ENCODE measurements at regions not wholly inside any gene's neighbourhood (a gene's known extent, or its start where the extent isn't known, plus 50 kb on each side); places are given as distances from the start of the nearest gene placed in this dataset.

DNA sequence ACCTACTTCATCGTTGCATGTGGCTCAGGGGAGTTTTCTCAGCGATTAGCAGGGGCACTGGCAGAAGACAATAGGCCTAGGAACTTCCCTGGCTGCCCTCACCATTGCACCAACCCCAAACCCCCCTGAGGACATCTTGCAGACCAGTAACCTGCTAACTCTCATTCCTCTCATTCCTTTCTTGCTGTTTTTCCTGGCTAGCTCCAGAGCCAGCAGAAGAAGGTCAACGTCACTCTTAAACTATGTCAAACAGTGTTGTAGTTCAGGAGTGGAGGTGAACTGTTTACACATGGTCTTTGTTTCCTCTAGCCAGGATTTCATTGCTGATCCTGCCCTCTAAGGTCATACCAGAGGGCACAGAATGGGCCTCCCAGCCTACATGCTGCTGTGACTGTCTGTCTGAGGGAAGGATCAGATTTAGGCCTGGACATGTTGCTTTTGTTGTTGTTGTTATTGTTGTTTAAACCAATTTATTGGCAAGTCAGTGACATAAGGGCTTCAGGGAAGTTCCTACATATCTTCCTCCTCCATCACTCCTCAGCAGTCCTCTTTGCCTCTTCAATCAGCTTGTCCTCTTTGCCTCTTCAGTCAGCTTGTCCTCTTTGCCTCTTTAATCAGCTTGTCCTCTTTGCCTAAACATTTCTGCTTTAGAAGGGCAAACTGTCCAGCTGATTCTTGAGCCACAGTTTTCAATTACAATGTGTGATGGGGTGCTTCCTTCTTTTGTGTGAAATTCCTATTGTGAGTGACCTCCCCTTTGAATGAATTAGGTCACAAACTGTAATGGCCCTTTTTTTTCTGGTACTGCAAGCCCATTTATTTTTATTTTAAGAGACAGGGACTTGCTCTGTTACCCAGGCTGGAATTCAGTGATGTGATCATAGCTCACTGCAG lies 471.9 kb upstream of the TNP1 start (continued):
- TF ChIP-seq, protein P1, sequence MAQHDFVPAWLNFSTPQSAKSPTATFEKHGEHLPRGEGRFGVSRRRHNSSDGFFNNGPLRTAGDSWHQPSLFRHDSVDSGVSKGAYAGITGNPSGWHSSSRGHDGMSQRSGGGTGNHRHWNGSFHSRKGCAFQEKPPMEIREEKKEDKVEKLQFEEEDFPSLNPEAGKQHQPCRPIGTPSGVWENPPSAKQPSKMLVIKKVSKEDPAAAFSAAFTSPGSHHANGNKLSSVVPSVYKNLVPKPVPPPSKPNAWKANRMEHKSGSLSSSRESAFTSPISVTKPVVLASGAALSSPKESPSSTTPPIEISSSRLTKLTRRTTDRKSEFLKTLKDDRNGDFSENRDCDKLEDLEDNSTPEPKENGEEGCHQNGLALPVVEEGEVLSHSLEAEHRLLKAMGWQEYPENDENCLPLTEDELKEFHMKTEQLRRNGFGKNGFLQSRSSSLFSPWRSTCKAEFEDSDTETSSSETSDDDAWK (CRISPR knock-in tag; IDR thresholded peaks at IDR 0.05) = no peak
- TF ChIP-seq ATF6 (CRISPR knock-in tag; conservative IDR thresholded peaks at IDR 0.05) (no peak), ZFP36L1 (CRISPR knock-in tag; IDR thresholded peaks at IDR 0.05) (peak; percentile 67; the same call in 1 of the 2 replicates), NFE2L1 (CRISPR knock-in tag; IDR thresholded peaks at IDR 0.05; ENCODE audit: borderline replicate concordance) (no peak), ATM (IDR thresholded peaks at IDR 0.05; ENCODE audit: borderline replicate concordance) (no peak), ISX (CRISPR knock-in tag; conservative IDR thresholded peaks at IDR 0.05) (no peak), ZSCAN21 (CRISPR knock-in tag; IDR thresholded peaks at IDR 0.05; ENCODE audit: borderline replicate concordance) (0 out of 2 replicates have a peak, but pooled peaks have one; percentile 55), GATAD2A (CRISPR knock-in tag; IDR thresholded peaks at IDR 0.05) (peak; percentile 98), ZKSCAN5 (CRISPR knock-in tag; IDR thresholded peaks at IDR 0.05) (peak; percentile 88), MAX (IDR thresholded peaks at IDR 0.05) (peak; percentile 77), ZNF781 (CRISPR knock-in tag; IDR thresholded peaks at IDR 0.05; ENCODE audit: borderline replicate concordance, not compliant biosample characterization) (no peak), MTA3 (CRISPR knock-in tag; IDR thresholded peaks at IDR 0.05) (no peak), NR3C1 (CRISPR knock-in tag; IDR thresholded peaks at IDR 0.05) (no peak), ZNF382 (CRISPR knock-in tag; IDR thresholded peaks at IDR 0.05; ENCODE audit: borderline replicate concordance) (no peak), RNF2 (conservative IDR thresholded peaks at IDR 0.05; ENCODE audit: low read depth) (no peak; the same call in 1 of the 2 replicates), HMG20B (CRISPR knock-in tag; conservative IDR thresholded peaks at IDR 0.05) (peak; percentile 64; the same call in 1 of the 2 replicates), CREB1 (IDR thresholded peaks at IDR 0.05) (peak; percentile 76), CREB1 (CRISPR knock-in tag; IDR thresholded peaks at IDR 0.05) (peak; percentile 84), ZNF644 (CRISPR knock-in tag; IDR thresholded peaks at IDR 0.05; ENCODE audit: low read depth) (peak; percentile 95), THYN1 (CRISPR knock-in tag; IDR thresholded peaks at IDR 0.05; ENCODE audit: borderline replicate concordance, low read depth) (no peak; the same call in 1 of the 2 replicates), ZNF446 (CRISPR knock-in tag; IDR thresholded peaks at IDR 0.05) (no peak)
- TF ChIP-seq, protein P2, sequence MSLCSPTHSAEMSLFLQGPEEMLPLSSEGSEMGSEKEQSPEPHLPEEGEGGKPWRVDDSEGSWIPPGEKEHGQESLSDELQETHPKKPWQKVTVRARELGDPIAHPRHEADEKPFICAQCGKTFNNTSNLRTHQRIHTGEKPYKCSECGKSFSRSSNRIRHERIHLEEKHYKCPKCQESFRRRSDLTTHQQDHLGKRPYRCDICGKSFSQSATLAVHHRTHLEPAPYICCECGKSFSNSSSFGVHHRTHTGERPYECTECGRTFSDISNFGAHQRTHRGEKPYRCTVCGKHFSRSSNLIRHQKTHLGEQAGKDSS (CRISPR knock-in tag; IDR thresholded peaks at IDR 0.05; ENCODE audit: borderline replicate concordance, low read depth) = peak; percentile 87; the same call in 1 of the 2 replicates
- TF ChIP-seq, protein P3, sequence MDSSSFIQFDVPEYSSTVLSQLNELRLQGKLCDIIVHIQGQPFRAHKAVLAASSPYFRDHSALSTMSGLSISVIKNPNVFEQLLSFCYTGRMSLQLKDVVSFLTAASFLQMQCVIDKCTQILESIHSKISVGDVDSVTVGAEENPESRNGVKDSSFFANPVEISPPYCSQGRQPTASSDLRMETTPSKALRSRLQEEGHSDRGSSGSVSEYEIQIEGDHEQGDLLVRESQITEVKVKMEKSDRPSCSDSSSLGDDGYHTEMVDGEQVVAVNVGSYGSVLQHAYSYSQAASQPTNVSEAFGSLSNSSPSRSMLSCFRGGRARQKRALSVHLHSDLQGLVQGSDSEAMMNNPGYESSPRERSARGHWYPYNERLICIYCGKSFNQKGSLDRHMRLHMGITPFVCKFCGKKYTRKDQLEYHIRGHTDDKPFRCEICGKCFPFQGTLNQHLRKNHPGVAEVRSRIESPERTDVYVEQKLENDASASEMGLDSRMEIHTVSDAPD (CRISPR knock-in tag; IDR thresholded peaks at IDR 0.05) = peak; percentile 89
- TF ChIP-seq, protein P4, sequence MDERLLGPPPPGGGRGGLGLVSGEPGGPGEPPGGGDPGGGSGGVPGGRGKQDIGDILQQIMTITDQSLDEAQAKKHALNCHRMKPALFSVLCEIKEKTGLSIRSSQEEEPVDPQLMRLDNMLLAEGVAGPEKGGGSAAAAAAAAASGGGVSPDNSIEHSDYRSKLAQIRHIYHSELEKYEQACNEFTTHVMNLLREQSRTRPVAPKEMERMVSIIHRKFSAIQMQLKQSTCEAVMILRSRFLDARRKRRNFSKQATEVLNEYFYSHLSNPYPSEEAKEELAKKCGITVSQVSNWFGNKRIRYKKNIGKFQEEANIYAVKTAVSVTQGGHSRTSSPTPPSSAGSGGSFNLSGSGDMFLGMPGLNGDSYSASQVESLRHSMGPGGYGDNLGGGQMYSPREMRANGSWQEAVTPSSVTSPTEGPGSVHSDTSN (CRISPR knock-in tag; IDR thresholded peaks at IDR 0.05) = no peak; the same call in 1 of the 2 replicates
